Stimulated activated CD4-positive, alpha-beta T cell treated with anti-CD3 and anti-CD28 coated beads, Interleukin-2, amount 100 ng/mL, for 48 hours (primary cell): ENCODE measurements at regions not wholly inside any gene's neighbourhood (a gene's known extent, or its start where the extent isn't known, plus 50 kb on each side); places are given as distances from the start of the nearest gene placed in this dataset.
"Not testable (repeated sequence)": the region's sequence is repeated elsewhere in the genome, so short reads cannot be mapped to it uniquely, and the experiment has no call there.

Experiments
- DNase-seq, 2 donors: peaks; one replicate each; pipeline ENCODE4 v3.0.0-alpha.2; 2020

- DNase-seq, result no peak
These were observed 447.5 kb downstream of the AACS start for GRCh38 chr12:125512541-125513298.

GRCh38 chr12:125515887-125516286 is 450.7 kb downstream of the AACS start:
- no peak for DNase-seq

- no peak for DNase-seq
These were observed 452.8 kb downstream of the AACS start for GRCh38 chr12:125518074-125518473.

GRCh38 chr12:125519026-125519651 is 453.9 kb downstream of the AACS start:
- DNase-seq, result no peak

GRCh38 chr12:125525879-125526278 is 460.6 kb downstream of the AACS start:
- DNase-seq, result no peak

GRCh38 chr12:125528281-125528680 is 463.0 kb downstream of the AACS start:
- no peak for DNase-seq

GRCh38 chr12:125530201-125530600 is 465.0 kb downstream of the AACS start:
- DNase-seq, result no peak

GRCh38 chr12:125530876-125531275 is 465.6 kb downstream of the AACS start:
- no peak for DNase-seq

GRCh38 chr12:125531574-125531973 is 466.3 kb downstream of the AACS start:
- no peak for DNase-seq

GRCh38 chr12:125533434-125534029 is 468.3 kb downstream of the AACS start:
- peak; percentile 14 to 23 for DNase-seq

- no peak for DNase-seq
These were observed 473.4 kb downstream of the AACS start for GRCh38 chr12:125538401-125539199.

GRCh38 chr12:125540580-125541204 is 475.5 kb downstream of the AACS start:
- DNase-seq, result no peak

GRCh38 chr12:125544960-125545359 is 479.7 kb downstream of the AACS start:
- no peak for DNase-seq

- DNase-seq, result no peak
These were observed 483.9 kb downstream of the AACS start for GRCh38 chr12:125549171-125549570.

- DNase-seq, result peak in 1 of 2 donors; percentile 2
These were observed 484.6 kb downstream of the AACS start for GRCh38 chr12:125549836-125550235.

GRCh38 chr12:125552295-125552694 is 487.1 kb downstream of the AACS start:
- no peak for DNase-seq

- not testable (repeated sequence) for DNase-seq
These were observed 495.8 kb downstream of the AACS start for GRCh38 chr12:125561008-125561407.

GRCh38 chr12:125564753-125565152 is 499.5 kb downstream of the AACS start:
- DNase-seq, result no peak

- DNase-seq, result no peak
These were observed 502.3 kb downstream of the AACS start for GRCh38 chr12:125567581-125567980.

GRCh38 chr12:125568306-125568705 is 503.1 kb downstream of the AACS start:
- no peak for DNase-seq

GRCh38 chr12:125573271-125573670 is 508.0 kb downstream of the AACS start:
- DNase-seq, result no peak

- no peak for DNase-seq
These were observed 512.1 kb downstream of the AACS start for GRCh38 chr12:125577334-125577733.

GRCh38 chr12:125579916-125580315 is 514.7 kb downstream of the AACS start:
- no peak for DNase-seq
